AG09309 (cell line): ENCODE measurements at regions not wholly inside any gene's neighbourhood (a gene's known extent, or its start where the extent isn't known, plus 50 kb on each side); places are given as distances from the start of the nearest gene placed in this dataset.
"Not testable (repeated sequence)": the region's sequence is repeated elsewhere in the genome, so short reads cannot be mapped to it uniquely, and the experiment has no call there.

ENCODE experiments used
- DNase-seq: peaks from one replicate; pipeline ENCODE4 v3.0.0-alpha.2; 2010; ENCODE audit warnings: low read depth
- H3K4me3 ChIP-seq: 2 replicates; pipeline ENCODE4 v1.5.1; 2011; ENCODE audit warnings: mild to moderate bottlenecking, low read depth, low read length, moderate library complexity; ENCODE audit not compliant: control insufficient read depth
- TF ChIP-seq, protein P1 (sequence below): IDR thresholded peaks from 2 replicates; pipeline ENCODE4 v1.5.1; 2011; ENCODE audit warnings: mild to moderate bottlenecking, low read depth, low read length, inconsistent platforms; ENCODE audit not compliant: insufficient read depth, control insufficient read depth; ENCODE audit errors: missing control alignments

DNA sequence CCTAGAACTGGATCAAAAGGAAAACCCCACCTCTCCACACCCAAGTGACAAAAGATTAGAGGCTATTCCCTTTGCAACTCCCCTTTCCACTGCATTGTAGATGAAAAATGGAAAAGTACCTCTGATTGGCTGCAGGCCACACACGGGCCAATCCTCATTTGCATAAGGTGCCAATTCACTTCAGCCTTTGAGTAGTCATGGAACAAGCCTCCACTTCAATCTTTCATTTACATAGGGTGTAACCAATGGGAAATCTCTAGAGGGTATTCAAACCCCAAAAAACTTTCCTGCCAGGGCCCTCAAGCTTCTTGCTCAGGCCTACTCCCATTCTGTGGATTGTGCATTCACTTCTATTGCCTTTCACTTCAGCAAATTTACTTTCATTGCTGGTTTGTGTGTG, 122.3 kb upstream of the KCND3 start:
- TF ChIP-seq, protein P1, sequence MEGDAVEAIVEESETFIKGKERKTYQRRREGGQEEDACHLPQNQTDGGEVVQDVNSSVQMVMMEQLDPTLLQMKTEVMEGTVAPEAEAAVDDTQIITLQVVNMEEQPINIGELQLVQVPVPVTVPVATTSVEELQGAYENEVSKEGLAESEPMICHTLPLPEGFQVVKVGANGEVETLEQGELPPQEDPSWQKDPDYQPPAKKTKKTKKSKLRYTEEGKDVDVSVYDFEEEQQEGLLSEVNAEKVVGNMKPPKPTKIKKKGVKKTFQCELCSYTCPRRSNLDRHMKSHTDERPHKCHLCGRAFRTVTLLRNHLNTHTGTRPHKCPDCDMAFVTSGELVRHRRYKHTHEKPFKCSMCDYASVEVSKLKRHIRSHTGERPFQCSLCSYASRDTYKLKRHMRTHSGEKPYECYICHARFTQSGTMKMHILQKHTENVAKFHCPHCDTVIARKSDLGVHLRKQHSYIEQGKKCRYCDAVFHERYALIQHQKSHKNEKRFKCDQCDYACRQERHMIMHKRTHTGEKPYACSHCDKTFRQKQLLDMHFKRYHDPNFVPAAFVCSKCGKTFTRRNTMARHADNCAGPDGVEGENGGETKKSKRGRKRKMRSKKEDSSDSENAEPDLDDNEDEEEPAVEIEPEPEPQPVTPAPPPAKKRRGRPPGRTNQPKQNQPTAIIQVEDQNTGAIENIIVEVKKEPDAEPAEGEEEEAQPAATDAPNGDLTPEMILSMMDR, result no peak

GRCh38 chr1:112114540-112114939, 125.1 kb upstream of the KCND3 start:
- TF ChIP-seq, protein P1, result no peak
- no peak for DNase-seq
- no peak overlapping the region for H3K4me3 ChIP-seq

More for the DNA sequence above, 122.3 kb upstream of the KCND3 start:
- no peak overlapping the region for H3K4me3 ChIP-seq
- no peak for DNase-seq

- no peak for DNase-seq
- TF ChIP-seq, protein P1, result no peak
- no peak overlapping the region for H3K4me3 ChIP-seq
Measured at GRCh38 chr1:112126598-112126997, 137.1 kb upstream of the KCND3 start.

DNA sequence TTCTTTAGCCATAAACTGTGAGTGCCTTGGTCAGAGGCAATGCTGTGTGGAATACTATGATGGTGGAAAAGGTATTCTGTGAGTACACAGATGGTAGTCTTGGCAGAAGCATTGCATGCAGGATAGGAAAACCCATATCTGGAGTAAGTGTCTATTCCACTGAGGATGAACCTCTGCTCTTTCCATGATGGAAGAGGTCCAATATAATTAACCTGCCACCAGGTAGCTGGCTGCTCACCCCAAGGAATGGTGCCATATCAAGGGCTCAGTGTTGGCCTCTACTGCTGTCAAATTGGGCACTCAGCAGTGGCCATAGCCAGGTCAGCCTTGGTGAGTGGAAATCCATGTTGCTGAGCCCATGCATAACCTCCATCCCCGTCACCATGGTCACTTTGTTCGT, 138.1 kb upstream of the KCND3 start:
- not testable (repeated sequence) for H3K4me3 ChIP-seq, DNase-seq

DNA sequence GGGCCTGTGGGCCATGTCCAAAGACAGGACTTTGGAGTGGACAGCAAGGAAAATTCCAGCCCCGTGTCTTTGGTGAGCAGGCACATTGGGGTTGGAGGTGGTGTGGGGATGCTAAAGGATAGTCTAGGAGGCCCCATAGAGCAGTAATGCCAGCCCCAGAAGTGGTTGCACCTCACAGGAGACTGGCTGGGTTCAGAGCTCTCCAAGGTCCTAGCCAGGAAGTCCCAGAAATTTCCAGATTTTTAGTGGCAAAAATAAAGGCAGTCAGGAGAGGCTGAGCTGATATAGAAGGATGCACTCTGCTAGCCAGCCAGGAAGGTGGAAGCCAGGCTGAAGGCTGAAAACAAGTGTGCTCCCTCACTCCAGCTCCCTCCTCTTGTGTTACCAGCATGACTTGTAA, 144.0 kb upstream of the KCND3 start:
- no peak overlapping the region for H3K4me3 ChIP-seq
- TF ChIP-seq, protein P1, result no peak
- no peak for DNase-seq

DNA sequence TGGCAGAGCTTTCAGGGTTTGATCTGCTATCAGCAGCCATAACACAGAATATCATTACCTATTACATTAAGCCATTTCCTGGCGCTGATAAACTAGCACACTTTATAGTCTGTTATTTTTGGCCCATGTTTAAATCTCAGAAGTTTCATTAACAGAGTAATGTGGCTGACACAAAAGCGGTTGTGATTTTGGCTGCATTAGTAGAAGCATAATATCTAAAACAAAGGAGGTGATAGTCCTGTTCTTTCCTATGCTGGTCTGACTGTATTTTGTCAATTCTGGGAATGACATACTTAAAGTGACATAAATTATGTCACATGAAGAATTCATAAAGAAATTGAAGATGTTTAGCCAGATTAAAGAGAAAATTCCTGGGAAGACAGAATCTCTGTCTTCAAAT, 151.3 kb upstream of the KCND3 start:
- H3K4me3 ChIP-seq, result no peak overlapping the region
- TF ChIP-seq, protein P1, result no peak
- no peak for DNase-seq

- H3K4me3 ChIP-seq, result no peak overlapping the region
- no peak for DNase-seq
- TF ChIP-seq, protein P1, result no peak
Measured at GRCh38 chr1:112141301-112141700, 151.8 kb upstream of the KCND3 start.
